GM19468 (cell line): ENCODE measurements at regions not wholly inside any gene's neighbourhood (a gene's known extent, or its start where the extent isn't known, plus 50 kb on each side); places are given as distances from the start of the nearest gene placed in this dataset.
"Not testable (repeated sequence)": the region's sequence is repeated elsewhere in the genome, so short reads cannot be mapped to it uniquely, and the experiment has no call there.

Experiments
- ATAC-seq: cut with Tn5 transposase; IDR thresholded peaks from one replicate; pipeline ENCODE4 v1.9.1; 2021; ENCODE audit warnings: mild to moderate bottlenecking, moderate library complexity, moderate number of reproducible peaks; ENCODE audit not compliant: unreplicated experiment; ENCODE audit errors: extremely low read depth

DNA sequence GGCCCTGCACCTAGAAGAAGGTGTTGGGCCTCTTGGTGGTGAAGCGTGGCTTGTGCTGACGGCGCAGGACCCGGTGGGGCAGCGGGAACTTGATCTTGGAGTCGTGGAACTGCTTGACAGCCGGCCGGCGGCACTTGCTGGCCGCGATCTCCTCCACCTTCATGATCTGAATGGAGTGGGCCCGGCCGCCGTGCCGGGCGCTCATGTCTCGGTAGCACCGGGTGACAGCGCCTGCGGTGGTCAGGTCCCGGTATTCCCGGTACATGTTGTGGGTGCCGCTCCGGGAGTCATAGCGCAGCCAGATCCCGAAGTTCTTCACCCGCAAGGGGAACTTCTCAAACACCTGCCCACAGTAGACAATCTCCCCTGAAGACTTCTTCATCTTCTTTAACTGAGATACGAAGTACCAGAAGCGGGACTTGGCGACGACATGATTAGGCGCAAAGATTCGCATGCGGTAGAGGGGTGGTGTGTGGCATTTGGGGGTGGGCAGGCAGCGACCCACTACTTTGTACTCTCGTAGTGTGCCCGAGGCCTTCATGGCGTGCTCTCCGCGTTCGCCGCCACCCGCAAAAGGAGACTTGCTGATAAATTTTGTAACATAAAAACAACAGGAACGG is 92.1 kb upstream of the MSH6 start:
- ATAC-seq, result not testable (repeated sequence)

DNA sequence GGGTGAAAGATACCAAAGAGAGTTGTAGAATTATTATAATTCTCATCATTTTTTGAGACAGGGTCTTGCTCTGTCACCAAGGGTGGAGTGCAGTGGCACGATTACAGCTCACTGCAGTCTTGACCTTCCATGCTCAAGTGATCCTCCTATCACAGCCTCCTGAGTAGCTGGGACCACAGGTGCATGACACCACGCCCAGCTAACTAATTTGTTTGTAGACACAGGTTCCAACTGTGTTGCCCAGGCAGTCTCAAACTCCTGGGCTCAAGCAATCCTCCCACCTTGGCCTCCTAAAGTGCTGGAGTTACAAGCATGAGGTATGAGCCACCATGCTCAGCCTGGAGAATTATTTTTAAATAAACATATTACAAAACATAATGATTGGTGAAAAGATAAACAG is 92.8 kb upstream of the MSH6 start:
- no peak for ATAC-seq

DNA sequence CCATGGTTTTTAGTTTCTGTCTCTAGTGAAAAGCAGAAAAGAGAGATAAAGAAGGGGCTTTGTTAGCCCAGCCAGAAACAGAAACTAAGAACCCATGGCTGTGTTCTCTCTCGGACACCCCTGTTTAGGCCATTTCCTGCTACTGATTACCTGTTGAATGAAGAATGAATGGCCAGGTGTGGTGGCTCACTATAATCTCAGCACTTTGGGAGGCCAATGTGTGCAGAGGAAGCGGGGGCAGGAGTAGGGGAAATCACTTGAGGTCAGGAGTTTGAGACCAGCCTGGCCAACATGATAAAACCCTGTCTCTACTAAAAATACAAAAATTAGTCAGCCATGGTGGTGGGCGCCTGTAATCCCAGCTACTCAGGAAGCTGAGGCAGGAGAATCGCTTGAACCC is 93.8 kb upstream of the MSH6 start:
- ATAC-seq, result not testable (repeated sequence)

DNA sequence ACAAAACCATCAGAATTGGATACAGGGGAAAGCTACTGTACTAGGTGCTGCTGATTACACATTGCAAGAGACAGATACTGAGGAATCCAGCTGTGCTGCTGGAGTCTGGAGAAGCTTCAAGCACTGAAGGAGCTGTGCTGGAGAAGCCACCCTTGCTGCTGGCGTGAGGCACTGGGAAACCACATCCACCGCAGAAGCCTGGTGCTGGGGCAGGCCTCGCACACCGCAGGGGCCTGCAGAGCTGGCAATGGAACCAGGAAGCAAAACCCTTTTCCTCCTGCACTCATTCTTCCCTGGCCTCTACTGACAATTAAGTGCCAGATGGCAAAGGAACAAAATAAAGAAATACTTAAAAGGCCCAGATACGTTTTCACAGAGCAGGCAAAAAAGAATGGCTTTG is 94.4 kb upstream of the MSH6 start:
- ATAC-seq, result no peak

DNA sequence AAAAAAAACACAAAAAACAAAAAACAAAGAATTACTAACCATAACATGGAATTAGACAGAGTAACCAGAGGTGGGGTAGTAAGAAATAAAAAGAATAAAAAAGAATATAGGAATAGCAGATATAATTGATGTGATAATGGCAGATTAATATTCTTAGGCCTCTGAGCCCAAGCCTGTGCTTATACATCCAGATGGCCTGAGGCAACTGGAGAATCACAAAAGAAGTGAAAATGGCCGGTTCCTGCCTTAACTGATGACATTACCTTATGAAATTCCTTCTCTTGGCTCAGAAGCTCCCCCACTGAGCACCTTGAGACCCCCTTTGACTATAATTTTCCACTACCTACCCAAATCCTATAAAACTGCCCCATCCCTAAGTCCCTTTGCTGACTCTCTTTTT is 95.1 kb upstream of the MSH6 start:
- ATAC-seq, result no peak

DNA sequence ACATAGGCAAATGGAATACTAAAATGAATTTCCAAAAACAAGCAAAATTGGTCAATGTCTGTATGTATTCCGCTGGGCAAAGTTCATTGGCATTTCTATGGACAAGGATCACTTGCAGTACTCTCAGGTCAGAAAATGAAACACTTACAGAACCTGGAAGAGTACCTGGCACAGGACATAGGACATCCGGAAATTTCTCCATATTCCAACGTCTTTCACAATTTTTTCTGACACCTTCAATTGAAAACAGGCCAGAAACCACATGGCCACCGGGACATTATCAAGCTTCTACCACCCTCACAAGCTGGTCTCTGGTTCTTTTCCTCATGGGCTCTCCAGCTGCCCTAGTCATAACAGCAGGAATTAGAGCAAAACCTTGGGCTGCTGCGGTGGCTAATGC is 96.9 kb upstream of the MSH6 start:
- ATAC-seq, result no peak

DNA sequence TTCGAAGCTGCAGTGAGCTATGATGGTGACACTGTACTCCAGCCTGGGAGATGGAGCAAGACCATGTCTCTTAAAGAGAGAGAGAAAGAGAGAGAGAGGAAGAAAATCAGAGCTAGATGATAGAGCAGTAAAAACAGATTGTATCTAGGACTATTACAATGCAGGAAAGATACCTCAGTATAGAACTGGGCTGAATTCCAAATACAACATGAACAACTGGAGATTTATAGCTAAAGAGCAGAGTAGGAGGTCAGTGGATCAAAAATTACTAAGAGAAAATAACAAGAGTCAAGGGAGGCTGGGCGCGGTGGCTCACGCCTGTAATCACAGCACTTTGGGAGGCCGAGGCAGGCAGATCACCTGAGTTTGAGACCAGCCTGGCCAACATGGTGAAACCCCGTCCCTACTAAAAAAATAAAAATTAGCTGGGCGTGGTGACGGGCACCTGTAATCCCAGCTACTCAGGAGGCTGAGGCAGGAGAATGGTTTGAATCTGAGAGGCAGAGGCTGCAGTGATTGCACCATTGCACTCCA is 100.7 kb upstream of the MSH6 start:
- no peak for ATAC-seq

DNA sequence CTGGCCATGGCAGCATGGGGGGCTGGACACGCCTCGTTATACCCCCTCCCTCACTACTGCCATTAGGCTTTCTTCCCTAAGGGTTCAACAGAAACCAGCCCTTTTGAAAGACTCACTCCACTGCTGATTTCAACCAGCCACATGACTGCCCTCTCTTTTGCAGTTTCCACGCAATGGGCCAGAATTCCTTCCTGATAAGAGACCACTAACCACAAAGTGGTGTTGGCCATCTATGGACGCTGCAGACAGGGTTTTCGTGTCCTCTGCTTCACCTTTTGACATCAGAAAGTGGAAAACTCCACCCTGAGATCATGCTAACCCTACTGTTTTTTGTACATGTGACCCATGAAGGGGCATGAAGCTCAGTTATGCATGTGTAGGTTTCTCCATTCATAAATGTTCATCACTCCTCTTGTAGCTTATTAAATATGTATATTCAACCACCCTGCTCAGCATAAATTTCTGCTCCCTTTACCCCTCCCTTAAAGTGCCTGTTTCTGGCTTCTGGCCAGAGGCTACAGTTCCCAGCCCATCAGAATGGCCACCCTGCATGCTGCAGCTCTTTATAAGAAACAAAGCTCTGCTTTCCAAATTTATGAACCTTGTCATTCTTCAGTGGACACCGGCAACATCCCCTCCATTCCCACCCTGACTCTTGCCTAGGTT is 105.6 kb upstream of the KCNK12 start:
- no peak for ATAC-seq

DNA sequence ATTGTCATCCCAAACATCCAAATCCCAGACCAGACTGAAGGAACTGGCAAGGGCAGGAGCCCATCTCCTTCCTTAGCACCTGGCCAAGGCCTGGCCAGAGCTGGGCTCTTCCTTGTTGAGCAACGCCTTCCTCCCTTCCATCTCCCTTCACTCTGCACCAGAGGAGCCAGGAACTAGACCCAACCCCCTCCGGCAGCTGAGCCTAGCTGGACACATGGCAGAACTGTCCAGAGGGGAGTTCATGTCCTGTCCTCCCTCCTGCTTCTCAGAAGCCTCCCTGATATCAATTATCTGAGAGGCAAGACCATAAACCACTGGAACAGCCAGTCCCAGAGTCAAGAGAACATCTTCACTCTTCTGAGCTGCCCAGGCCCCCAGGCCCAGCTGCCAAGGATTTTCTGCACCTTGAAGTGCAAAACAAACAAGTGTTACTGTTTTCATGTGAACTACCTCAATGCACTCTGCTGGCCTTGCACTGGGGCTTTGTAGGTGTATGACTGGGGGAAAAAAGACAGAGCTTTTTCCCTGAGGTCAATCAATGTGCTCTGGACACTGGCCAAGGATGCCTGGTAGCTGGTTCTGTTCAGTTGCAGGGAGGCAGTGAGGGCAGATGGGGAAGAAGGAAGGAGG is 104.5 kb upstream of the KCNK12 start:
- no peak for ATAC-seq

DNA sequence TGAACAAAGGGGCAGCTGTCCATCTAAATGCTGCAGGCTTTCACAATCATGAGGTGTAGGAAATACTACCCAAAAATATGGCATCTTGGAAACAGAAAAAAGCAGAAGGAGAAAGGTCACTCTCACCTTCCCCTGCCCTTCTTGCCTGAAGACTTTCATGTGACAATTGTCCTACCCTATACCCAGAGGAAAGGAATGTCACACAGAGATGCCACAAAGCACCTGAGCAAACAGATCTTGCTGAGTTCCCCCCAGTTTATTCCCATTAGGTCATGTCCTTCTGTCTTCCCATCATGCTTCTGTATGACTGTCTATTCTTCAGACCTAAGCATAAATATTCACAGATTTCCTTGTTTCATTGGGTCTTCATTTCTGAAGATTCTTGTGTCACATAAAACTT is 95.5 kb upstream of the KCNK12 start:
- no peak for ATAC-seq

DNA sequence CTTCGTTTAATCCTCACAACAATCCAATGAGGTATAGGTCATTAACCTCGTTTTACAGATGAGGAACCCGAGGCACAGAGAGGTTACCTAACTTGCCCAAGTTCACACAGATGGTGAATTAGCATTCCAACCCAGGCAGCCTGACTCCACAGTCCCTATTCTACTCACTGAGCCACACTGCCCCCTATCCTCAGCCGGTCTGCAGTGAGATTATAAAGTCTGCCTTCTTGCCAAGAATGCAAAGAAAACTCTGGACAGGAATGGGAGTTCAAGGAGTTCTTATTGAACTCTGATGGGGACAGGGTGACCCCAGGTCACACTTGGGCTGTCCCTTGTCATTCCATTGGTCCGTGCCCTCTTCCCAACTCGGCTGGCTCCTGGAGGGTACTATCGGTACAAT is 94.0 kb upstream of the KCNK12 start:
- ATAC-seq, result no peak

DNA sequence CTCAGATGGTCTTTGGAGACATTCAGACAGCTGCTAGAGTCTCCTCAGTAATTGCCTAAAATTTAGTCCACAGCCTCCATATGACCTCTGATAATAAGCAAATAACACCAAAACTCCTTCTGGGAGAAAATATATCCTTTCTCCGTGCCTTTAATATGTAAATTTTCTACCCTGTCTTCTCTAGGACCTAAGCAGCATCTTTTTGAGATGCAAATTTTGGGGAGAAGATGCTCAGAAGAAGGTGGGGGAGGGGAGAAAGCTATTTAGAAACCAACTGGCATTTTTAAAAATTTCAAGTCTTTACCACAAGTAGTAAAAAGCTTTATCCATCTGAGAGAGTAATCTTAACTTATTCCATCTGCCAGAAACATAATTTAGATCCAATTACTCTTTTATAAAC is 91.8 kb upstream of the KCNK12 start:
- ATAC-seq, result no peak

DNA sequence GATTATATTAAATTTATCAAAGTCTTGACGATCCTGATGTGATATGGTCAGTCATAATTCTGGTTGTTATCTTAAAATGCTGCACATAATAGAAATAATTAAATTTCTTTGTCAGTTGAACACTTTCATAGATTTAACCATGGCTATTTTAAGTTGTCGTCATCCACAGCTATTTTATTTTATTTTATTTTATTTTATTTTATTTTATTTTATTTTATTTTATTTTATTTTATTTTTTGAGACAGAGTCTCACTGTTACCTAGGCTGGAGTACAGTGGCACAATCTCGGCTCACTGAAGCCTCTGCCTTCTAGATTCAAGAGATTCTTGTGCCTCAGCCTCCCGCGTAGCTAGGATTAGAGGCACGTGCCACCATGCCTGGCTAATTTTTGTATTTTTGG is 90.5 kb upstream of the KCNK12 start:
- ATAC-seq, result no peak

DNA sequence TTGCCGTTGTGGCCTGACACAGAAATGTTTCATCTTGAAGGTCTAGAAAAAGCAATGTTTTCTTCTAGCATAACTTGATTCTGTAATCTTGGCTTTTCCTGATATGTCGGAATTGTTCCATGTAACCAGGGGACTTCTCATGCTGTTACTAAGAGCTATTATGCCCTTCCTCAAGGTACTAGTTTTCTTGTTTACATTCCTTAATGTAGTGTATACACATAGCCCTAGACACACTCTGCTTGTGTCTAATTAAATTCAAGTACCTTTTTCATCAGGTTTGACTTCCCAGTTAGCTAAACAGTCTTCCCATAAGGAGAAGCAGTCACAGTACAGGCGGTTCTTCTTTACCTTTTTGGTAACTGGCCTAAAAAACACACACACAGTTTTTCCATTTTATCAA is 89.4 kb upstream of the KCNK12 start:
- no peak for ATAC-seq

DNA sequence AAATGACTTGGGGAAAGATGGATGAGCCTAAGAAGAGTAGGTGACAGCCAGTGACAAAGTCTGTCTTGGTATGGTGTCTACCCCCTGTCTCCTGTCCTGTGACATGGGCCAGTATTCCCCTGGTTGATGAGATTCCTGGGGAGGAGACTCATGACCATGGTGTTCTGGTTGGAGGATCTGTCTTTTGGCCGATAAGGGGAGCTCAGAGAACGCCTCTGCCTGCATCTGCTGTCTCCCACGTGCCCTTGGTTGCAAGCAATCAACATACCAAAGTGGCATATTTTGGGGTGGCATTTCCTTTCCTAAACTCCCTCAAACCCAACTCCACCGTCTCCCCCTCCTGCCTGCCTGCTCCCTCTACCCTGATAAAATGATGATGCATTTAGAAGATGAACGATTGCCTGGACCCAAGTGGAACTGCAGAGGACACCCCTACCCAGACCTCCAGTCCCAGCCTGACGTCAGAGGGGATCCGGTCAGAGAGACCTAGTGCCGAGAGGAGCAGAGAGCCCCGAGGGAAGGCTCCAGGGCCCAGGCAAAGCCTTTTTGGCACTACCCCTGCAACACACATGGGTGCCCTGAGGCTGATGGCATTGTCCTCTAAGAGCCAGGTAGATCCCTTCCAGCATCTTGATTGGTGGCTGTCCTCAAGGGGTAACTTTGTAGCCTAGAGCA is 88.0 kb upstream of the KCNK12 start:
- ATAC-seq, result no peak

DNA sequence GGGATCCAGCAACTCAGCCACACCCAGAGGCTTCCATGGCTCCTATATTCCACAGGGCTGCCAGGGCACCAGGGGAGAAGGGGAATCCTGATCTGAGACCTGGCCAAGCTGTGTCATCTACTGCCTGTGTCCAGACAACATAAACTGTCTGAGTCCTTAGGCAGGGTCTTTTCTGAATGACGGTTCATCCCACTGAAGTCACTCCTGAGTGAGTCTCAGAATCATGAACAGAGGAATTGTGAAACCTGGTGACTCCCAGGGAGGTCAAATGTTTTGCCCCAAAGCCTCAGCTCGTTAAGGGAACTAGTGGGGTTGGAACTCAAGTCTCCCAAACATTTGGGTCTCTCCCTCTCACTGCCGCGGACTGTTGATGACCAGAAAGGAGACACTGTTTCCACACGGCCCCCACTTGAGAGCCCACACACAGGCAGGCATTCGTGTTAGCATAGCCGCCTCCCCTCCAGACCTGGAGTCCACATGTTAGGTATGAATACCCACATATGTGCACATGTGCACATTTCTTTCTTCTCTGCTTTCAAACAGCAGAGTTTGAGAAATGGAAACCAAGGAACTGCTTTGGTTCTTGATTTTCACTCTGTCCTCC is 87.2 kb upstream of the KCNK12 start:
- no peak for ATAC-seq

DNA sequence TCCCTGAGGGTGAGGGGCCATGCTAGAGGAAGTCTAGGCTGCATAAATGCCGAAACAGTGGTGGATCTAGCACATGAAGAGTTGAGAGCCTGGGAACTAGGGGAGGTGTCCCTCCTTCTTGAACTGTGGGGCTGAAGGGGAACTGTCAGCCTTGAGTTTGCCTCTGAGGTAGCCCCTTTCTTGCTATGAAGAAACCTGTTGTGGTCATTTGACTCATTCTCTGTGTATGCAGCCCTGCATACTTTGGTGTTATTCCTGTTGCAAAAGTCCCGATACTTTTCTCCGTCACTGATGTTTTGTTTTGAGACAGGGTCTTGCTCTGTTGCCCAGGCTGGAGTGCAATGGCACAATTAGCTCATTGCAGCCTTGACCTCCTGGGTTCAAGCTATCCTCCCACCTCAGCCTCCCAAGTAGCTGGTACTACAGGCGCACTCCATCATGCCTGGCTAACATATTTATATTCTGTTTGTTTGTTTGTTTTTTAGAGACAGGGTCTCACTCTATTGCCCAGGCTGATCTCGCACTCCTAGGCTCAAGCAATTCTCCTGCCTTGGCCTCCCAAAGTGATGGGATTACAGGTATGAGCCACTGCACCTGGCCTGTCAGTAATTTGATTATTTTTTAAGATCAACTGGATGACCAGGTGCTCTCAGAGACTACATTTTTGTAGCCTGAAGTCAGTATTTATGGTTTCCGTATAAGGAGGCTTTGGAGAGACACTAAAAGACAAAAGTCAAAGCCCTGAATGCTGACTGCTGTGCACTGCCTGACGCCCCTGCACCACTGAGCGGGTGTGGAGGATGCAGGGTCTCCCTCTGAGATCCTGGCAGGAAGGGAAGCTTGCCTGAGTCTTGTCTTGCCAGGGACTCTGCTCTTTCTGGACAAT is 86.2 kb upstream of the KCNK12 start:
- ATAC-seq, result no peak

DNA sequence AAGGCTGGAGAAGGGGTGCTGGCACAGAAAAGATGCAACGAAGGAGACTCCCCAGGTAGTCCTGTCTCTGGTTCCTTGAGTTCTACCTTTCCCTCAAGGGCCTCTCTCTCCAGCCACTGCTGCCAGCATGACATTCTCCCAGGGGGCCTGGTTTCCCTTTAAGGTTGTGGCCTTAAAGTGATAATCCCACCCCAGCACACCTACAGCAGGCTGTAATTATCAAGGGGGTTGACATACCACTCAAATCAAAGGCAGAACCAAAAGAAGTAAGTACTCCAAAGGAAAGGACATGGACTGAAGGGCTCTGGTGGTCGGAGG is 84.7 kb upstream of the KCNK12 start:
- no peak for ATAC-seq

DNA sequence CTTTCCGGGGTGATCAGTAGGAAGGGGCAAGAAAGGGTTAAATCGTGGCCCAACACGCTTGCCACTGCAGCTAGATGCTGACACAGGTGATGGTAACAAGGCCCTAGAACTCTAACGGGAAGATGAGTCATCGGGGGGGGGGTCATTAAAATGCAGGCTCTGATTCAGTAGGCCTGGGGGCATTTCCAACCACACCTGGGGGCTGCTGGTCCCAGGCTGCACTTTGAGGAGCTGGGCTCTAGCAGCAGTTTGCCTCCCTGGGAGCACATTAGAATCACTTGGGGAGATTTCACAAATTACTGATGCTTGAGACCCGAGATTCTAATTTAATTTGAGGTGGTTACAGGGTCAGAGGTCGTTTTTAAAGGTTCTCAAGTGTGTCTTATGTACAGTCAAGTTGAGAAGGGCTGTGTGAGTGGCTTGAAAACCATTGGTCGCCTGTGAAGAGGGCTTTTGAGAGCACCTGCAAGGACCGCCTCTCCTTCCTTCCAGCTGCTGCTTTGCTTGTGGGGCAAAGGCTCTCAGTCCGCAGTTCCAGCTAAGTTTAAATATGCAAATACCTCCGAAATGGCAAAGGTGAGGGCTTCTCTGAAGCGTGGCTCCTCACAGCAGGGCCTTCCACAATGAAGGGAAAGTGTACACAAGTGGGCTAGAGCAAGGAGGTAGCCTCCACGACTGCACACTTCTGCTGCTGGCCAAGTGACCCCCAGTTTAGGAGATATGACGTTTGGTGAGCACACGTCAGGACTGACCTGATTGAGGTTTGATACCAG is 84.2 kb upstream of the KCNK12 start:
- peak; percentile 83 for ATAC-seq
